MM.1S (cell line): ENCODE measurements at regions not wholly inside any gene's neighbourhood (a gene's known extent, or its start where the extent isn't known, plus 50 kb on each side); places are given as distances from the start of the nearest gene placed in this dataset.

ENCODE experiments used
- DNase-seq: peaks from one replicate; pipeline ENCODE4 v3.0.0-alpha.2; 2015
- H2AFZ ChIP-seq: fragments of 300-600 bp; sonication (generic); 2 replicates; pipeline ENCODE4 v1.6.0; 2016; ENCODE audit warnings: antibody characterized with exemption, low read length
- H3F3A ChIP-seq: fragments of 300-600 bp; sonication (generic); 2 replicates; pipeline ENCODE4 v1.6.1; 2016; ENCODE audit warnings: mild to moderate bottlenecking, antibody characterized with exemption, low read length, moderate library complexity, mixed read lengths; ENCODE audit not compliant: insufficient read depth
- H3K27ac ChIP-seq: fragments of 300-600 bp; sonication (generic); 2 replicates; pipeline ENCODE4 v1.5.1; 2016; ENCODE audit warnings: mild to moderate bottlenecking, low read length
- H3K27me3 ChIP-seq: fragments of 300-600 bp; sonication (generic); replicated peaks from 2 replicates; pipeline ENCODE4 v1.6.0; 2016; ENCODE audit warnings: low read length; ENCODE audit not compliant: insufficient read depth
- H3K36me3 ChIP-seq: fragments of 300-600 bp; sonication (generic); replicated peaks from 2 replicates; pipeline ENCODE4 v1.6.1; 2016; ENCODE audit warnings: mild to moderate bottlenecking, low read length, mixed read lengths; ENCODE audit not compliant: insufficient read depth
- H3K4me1 ChIP-seq: fragments of 300-600 bp; sonication (generic); 2 replicates; pipeline ENCODE4 v1.6.1; 2016; ENCODE audit warnings: low read length, mixed read lengths
- H3K4me2 ChIP-seq: fragments of 300-600 bp; sonication (generic); 2 replicates; pipeline ENCODE4 v1.6.0; 2016; ENCODE audit warnings: low read depth, low read length
- H3K4me3 ChIP-seq: fragments of 300-600 bp; sonication (generic); 2 replicates; pipeline ENCODE4 v1.5.1; 2016; ENCODE audit warnings: low read length, mixed read lengths
- H3K79me2 ChIP-seq: fragments of 300-600 bp; sonication (generic); 2 replicates; pipeline ENCODE4 v1.6.1; 2016; ENCODE audit warnings: mixed run types, low read length, mixed read lengths
- H3K9ac ChIP-seq: fragments of 300-600 bp; sonication (generic); 2 replicates; pipeline ENCODE4 v1.6.1; 2016; ENCODE audit warnings: low read length, mixed read lengths
- H3K9me2 ChIP-seq: fragments of 300-600 bp; sonication (generic); replicated peaks from 2 replicates; pipeline ENCODE4 v1.6.1; 2016; ENCODE audit warnings: mild to moderate bottlenecking, low read length, mixed read lengths; ENCODE audit not compliant: insufficient read depth
- H3K9me3 ChIP-seq: fragments of 300-600 bp; sonication (generic); replicated peaks from 2 replicates; pipeline ENCODE4 v1.6.1; 2016; ENCODE audit warnings: mild to moderate bottlenecking, low read length, mixed read lengths; ENCODE audit not compliant: insufficient read depth
- H4K20me1 ChIP-seq: fragments of 300-600 bp; sonication (generic); 2 replicates; pipeline ENCODE4 v1.6.1; 2016; ENCODE audit warnings: mild to moderate bottlenecking, low read length, moderate library complexity, mixed read lengths; ENCODE audit not compliant: insufficient read depth
- CTCF ChIP-seq: fragments of 300-600 bp; sonication (generic); IDR thresholded peaks from 2 replicates; pipeline ENCODE4 v1.5.1; 2016; ENCODE audit warnings: antibody characterized with exemption, low read length, mixed read lengths
- EZH2 ChIP-seq: fragments of 300-600 bp; sonication (generic); optimal IDR thresholded peaks from 2 replicates; pipeline ENCODE3; 2017; ENCODE audit warnings: low read depth, mild to moderate bottlenecking, antibody characterized with exemption, low read length, mixed read lengths
- EZH2phosphoT487 ChIP-seq: fragments of 300-600 bp; sonication (generic); IDR thresholded peaks from 2 replicates; pipeline ENCODE4 v1.6.1; 2018; ENCODE audit warnings: antibody characterized with exemption, low read length

GRCh38 chr3:106737265-106737664 is 640.0 kb upstream of the CCDC54 start:
- Histone ChIP-seq H3K9ac (no peak overlapping the region), H2AFZ (no peak overlapping the region), H3K79me2 (no peaks in the 10 kb centered on the region), H4K20me1 (no peaks in the 10 kb centered on the region), H3K9me3 (no peaks in the 10 kb centered on the region), H3K4me3 (no peak overlapping the region), H3K4me1 (no peaks in the 10 kb centered on the region), H3K4me2 (no peak overlapping the region), H3K36me3 (no peaks in the 10 kb centered on the region), H3K9me2 (no peaks in the 10 kb centered on the region), H3K27ac (no peak overlapping the region), H3F3A (no peaks in the 10 kb centered on the region), H3K27me3 (no peaks in the 10 kb centered on the region)
- no peak for DNase-seq
- TF ChIP-seq CTCF (no peak), EZH2 (no peak), EZH2phosphoT487 (no peak)

GRCh38 chr3:106740116-106740515 is 637.1 kb upstream of the CCDC54 start:
- H3K4me2 ChIP-seq, result no peak overlapping the region

GRCh38 chr3:106745344-106746168 is 631.7 kb upstream of the CCDC54 start:
- no peaks in the 10 kb centered on the region for H3K27me3 ChIP-seq
- H3K4me1 ChIP-seq, result no peaks in the 10 kb centered on the region
- no peaks in the 10 kb centered on the region for H3K36me3 ChIP-seq
- no peaks in the 10 kb centered on the region for H3F3A ChIP-seq
- no peaks in the 10 kb centered on the region for H4K20me1 ChIP-seq
- H3K9me3 ChIP-seq, result no peaks in the 10 kb centered on the region
- no peak for TF ChIP-seq CTCF
- TF ChIP-seq EZH2phosphoT487, result no peak
- TF ChIP-seq EZH2, result no peak
- no peak overlapping the region for H2AFZ ChIP-seq
- no peak overlapping the region for H3K27ac ChIP-seq
- no peaks in the 10 kb centered on the region for H3K79me2 ChIP-seq
- 0 out of 2 replicates have a peak, but pooled peaks cover 2% of the 10 kb centered on the region for H3K9me2 ChIP-seq
- H3K4me3 ChIP-seq, result no peak overlapping the region
- DNase-seq, result no peak
- H3K4me2 ChIP-seq, result no peak overlapping the region
- no peak overlapping the region for H3K9ac ChIP-seq

More at GRCh38 chr3:106740116-106740515, 637.1 kb upstream of the CCDC54 start:
- no peak overlapping the region for H3K4me3 ChIP-seq
- no peak overlapping the region for H3K9ac ChIP-seq
- TF ChIP-seq CTCF, result no peak
- no peak for TF ChIP-seq EZH2phosphoT487
- no peak for TF ChIP-seq EZH2
- no peaks in the 10 kb centered on the region for H3K27me3 ChIP-seq
- DNase-seq, result no peak
- no peaks in the 10 kb centered on the region for H4K20me1 ChIP-seq
- no peaks in the 10 kb centered on the region for H3K9me3 ChIP-seq
- H2AFZ ChIP-seq, result no peak overlapping the region
- no peaks in the 10 kb centered on the region for H3K36me3 ChIP-seq
- H3K4me1 ChIP-seq, result no peaks in the 10 kb centered on the region
- H3K9me2 ChIP-seq, result no peaks in the 10 kb centered on the region
- H3F3A ChIP-seq, result no peaks in the 10 kb centered on the region
- H3K27ac ChIP-seq, result no peak overlapping the region
- H3K79me2 ChIP-seq, result no peaks in the 10 kb centered on the region
